Uterus (tissue), 2 donors: ENCODE measurements at regions not wholly inside any gene's neighbourhood (a gene's known extent, or its start where the extent isn't known, plus 50 kb on each side); places are given as distances from the start of the nearest gene placed in this dataset.

Experiments
- CTCF ChIP-seq, 4 experiments: fragments of 200-600 bp in 2 of 4; fragments of 450-650 bp in 2 of 4; sonication (generic) in 2 of 4; IDR thresholded peaks; one replicate each; pipeline ENCODE4 v1.5.1; 2016 to 2019; ENCODE audit warnings: antibody characterized with exemption in 4 of 4, mild to moderate bottlenecking in 2 of 4, moderate library complexity in 1 of 4
- POLR2A ChIP-seq, 2 donors: fragments of 450-650 bp; IDR thresholded peaks; one replicate each; pipeline ENCODE4 v1.6.1; 2016; ENCODE audit warnings: antibody characterized with exemption in 2 of 2, mild to moderate bottlenecking in 1 of 2, moderate library complexity in 1 of 2

- no peak for TF ChIP-seq CTCF (IDR thresholded peaks at IDR 0.05)
- no peak for TF ChIP-seq POLR2A (IDR thresholded peaks at IDR 0.05)
Measured at GRCh38 chr16:79806757-79807156, 206.2 kb upstream of the MAF start.
